ENCODE measurements at regions not wholly inside any gene's neighbourhood (a gene's known extent, or its start where the extent isn't known, plus 50 kb on each side); places are given as distances from the start of the nearest gene placed in this dataset.

- Histone ChIP-seq H3K4me1 (ENCODE audit: control insufficient read depth in 1 of 2, insufficient read depth in 2 of 2, low read length in 2 of 2) (no peaks in the 10 kb centered on the region), H3K4me2 (ENCODE audit: low read length) (no peak overlapping the region), H3K9ac (ENCODE audit: low read length) (no peak overlapping the region), H3K27ac (ENCODE audit: low read depth, low read length) (no peak overlapping the region), H3K27me3 (ENCODE audit: insufficient read depth, low read length) (no peaks in the 10 kb centered on the region), H3K4me3 (replicated peaks in 1 of 2; ENCODE audit: low read depth in 1 of 2, low read length in 2 of 2) (no peak overlapping the region), H3K79me2 (ENCODE audit: insufficient read depth, low read length) (no peaks in the 10 kb centered on the region), H3K9me3 (ENCODE audit: control insufficient read depth in 1 of 2, insufficient read depth in 1 of 2, low read depth in 1 of 2, low read length in 2 of 2) (no peaks in the 10 kb centered on the region), H3K9me2 (ENCODE audit: insufficient read depth) (no peaks in the 10 kb centered on the region), H4K20me1 (ENCODE audit: insufficient read depth) (no peaks in the 10 kb centered on the region), H2AFZ (ENCODE audit: low read depth, low read length, poor library complexity, severe bottlenecking) (no peak overlapping the region), H3K36me3 (ENCODE audit: control insufficient read depth in 1 of 2, insufficient read depth in 2 of 2, low read length in 2 of 2) (no peaks in the 10 kb centered on the region)
- no peak for DNase-seq (ENCODE audit: low read depth, low spot score)
- TF ChIP-seq EGR1 (IDR thresholded peaks at IDR 0.05; ENCODE audit: low read depth) (no peak), SP1 (IDR thresholded peaks at IDR 0.05; ENCODE audit: low read depth) (no peak), JUND (IDR thresholded peaks at IDR 0.05) (no peak), ZFX (IDR thresholded peaks at IDR 0.05) (no peak), CTCF (IDR thresholded peaks at IDR 0.05 in 2 of 3, conservative IDR thresholded peaks at IDR 0.05 in 1 of 3; ENCODE audit: borderline replicate concordance in 1 of 3, insufficient read depth in 1 of 3, low read depth in 2 of 3, low read length in 2 of 3) (no peak), EZH2phosphoT487 (IDR thresholded peaks at IDR 0.05; ENCODE audit: borderline replicate concordance) (no peak), ZBTB33 (IDR thresholded peaks at IDR 0.05; ENCODE audit: extremely low read depth, insufficient replicate concordance, low read length) (no peak), ATF3 (IDR thresholded peaks at IDR 0.05) (no peak), MAX (IDR thresholded peaks at IDR 0.05) (no peak), POLR2AphosphoS5 (IDR thresholded peaks at IDR 0.05; ENCODE audit: low read depth, low read length) (no peak), YY1 (IDR thresholded peaks at IDR 0.05; ENCODE audit: extremely low read depth, insufficient replicate concordance, low read depth, low read length) (no peak), REST (IDR thresholded peaks at IDR 0.05; ENCODE audit: low read depth) (no peak), SIN3A (IDR thresholded peaks at IDR 0.05; ENCODE audit: low read depth) (no peak), POLR2A (IDR thresholded peaks at IDR 0.05; ENCODE audit: borderline replicate concordance, extremely low read depth, insufficient read depth, insufficient read length) (no peak), ZNF274 (IDR thresholded peaks at IDR 0.05; ENCODE audit: low read depth, low read length) (no peak), RAD21 (IDR thresholded peaks at IDR 0.05; ENCODE audit: low read depth) (no peak), FOSL1 (IDR thresholded peaks at IDR 0.05; ENCODE audit: low read depth) (no peak), EZH2 (IDR thresholded peaks at IDR 0.05) (no peak), SRF (IDR thresholded peaks at IDR 0.05; ENCODE audit: low read depth) (no peak)
- CTCF ChIA-PET = no interaction called here
- POLR2A ChIA-PET = no interaction called here
- intact Hi-C loops (cut with micrococcal nuclease) = no loop called here
- RAD21 ChIA-PET (ENCODE audit: low non-redundant PET in 1 of 2, low total read pairs in 2 of 2, uncharacterized antibody in 2 of 2, unreplicated experiment in 2 of 2) = no interaction called here
- no TSS peak for BruUV-seq (replicated peaks)
- no peak for ATAC-seq
These were observed 645.6 kb downstream of the RNF144B start for GRCh38 chr6:19032591-19033295.
